ENCODE measurements at regions not wholly inside any gene's neighbourhood (a gene's known extent, or its start where the extent isn't known, plus 50 kb on each side); places are given as distances from the start of the nearest gene placed in this dataset.

DNA sequence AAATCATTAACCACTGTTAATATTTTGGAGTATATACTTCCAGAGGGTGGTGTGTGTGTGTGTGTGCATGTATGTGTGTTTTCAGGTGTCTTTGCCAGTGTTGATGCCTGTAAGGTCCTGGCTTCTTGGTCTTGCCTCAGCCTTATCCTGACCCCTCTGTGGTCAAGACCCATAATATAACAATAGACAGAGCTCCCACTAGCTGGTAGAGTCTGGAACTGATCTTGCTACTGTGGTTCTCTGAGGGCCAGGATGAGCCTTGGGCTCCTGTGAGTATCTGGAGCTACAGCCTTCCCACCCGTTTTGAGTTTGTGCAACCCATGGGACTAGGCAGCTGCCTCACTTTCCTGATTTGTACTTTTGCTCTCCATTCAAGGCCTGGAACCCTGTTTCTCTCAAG, 191.0 kb downstream of the IBTK start:
- TF ChIP-seq NR2F2 (IDR thresholded peaks at IDR 0.05), result no peak
- TF ChIP-seq, protein P1, sequence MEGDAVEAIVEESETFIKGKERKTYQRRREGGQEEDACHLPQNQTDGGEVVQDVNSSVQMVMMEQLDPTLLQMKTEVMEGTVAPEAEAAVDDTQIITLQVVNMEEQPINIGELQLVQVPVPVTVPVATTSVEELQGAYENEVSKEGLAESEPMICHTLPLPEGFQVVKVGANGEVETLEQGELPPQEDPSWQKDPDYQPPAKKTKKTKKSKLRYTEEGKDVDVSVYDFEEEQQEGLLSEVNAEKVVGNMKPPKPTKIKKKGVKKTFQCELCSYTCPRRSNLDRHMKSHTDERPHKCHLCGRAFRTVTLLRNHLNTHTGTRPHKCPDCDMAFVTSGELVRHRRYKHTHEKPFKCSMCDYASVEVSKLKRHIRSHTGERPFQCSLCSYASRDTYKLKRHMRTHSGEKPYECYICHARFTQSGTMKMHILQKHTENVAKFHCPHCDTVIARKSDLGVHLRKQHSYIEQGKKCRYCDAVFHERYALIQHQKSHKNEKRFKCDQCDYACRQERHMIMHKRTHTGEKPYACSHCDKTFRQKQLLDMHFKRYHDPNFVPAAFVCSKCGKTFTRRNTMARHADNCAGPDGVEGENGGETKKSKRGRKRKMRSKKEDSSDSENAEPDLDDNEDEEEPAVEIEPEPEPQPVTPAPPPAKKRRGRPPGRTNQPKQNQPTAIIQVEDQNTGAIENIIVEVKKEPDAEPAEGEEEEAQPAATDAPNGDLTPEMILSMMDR (IDR thresholded peaks at IDR 0.05; ENCODE audit: low read depth, low read length, missing input control), result no peak
- no peak for TF ChIP-seq TAF1 (conservative IDR thresholded peaks at IDR 0.05)
- TF ChIP-seq RXRA (IDR thresholded peaks at IDR 0.05), result no peak
- TF ChIP-seq, protein P2, sequence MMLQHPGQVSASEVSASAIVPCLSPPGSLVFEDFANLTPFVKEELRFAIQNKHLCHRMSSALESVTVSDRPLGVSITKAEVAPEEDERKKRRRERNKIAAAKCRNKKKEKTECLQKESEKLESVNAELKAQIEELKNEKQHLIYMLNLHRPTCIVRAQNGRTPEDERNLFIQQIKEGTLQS (IDR thresholded peaks at IDR 0.05), result no peak
- TF ChIP-seq, protein P3, sequence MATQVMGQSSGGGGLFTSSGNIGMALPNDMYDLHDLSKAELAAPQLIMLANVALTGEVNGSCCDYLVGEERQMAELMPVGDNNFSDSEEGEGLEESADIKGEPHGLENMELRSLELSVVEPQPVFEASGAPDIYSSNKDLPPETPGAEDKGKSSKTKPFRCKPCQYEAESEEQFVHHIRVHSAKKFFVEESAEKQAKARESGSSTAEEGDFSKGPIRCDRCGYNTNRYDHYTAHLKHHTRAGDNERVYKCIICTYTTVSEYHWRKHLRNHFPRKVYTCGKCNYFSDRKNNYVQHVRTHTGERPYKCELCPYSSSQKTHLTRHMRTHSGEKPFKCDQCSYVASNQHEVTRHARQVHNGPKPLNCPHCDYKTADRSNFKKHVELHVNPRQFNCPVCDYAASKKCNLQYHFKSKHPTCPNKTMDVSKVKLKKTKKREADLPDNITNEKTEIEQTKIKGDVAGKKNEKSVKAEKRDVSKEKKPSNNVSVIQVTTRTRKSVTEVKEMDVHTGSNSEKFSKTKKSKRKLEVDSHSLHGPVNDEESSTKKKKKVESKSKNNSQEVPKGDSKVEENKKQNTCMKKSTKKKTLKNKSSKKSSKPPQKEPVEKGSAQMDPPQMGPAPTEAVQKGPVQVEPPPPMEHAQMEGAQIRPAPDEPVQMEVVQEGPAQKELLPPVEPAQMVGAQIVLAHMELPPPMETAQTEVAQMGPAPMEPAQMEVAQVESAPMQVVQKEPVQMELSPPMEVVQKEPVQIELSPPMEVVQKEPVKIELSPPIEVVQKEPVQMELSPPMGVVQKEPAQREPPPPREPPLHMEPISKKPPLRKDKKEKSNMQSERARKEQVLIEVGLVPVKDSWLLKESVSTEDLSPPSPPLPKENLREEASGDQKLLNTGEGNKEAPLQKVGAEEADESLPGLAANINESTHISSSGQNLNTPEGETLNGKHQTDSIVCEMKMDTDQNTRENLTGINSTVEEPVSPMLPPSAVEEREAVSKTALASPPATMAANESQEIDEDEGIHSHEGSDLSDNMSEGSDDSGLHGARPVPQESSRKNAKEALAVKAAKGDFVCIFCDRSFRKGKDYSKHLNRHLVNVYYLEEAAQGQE (IDR thresholded peaks at IDR 0.05), result no peak

Data from liver (tissue), 3 donors.